Left lung (tissue), 4 donors: ENCODE measurements at regions not wholly inside any gene's neighbourhood (a gene's known extent, or its start where the extent isn't known, plus 50 kb on each side); places are given as distances from the start of the nearest gene placed in this dataset.

Source experiments
- ATAC-seq: fragments of 200-7000 bp; cut with Tn5 transposase; one replicate; pipeline ENCODE4 v1.9.1; 2020; ENCODE audit warnings: moderate library complexity
- DNase-seq, 4 donors: peaks; one replicate each; pipeline ENCODE4 v3.0.0-alpha.2; 2013 to 2020
- H3K27ac ChIP-seq, 2 donors: fragments of 200-600 bp; sonication (generic) in 1 of 2; one replicate each; pipeline versions ENCODE4 v1.5.0 to v1.8.0; 2020 to 2021
- H3K27me3 ChIP-seq, 2 donors: fragments of 200-600 bp; sonication (generic) in 1 of 2; one replicate each; pipeline versions ENCODE4 v1.5.0 to v1.8.0; 2020 to 2021
- H3K36me3 ChIP-seq, 2 donors: fragments of 200-600 bp; sonication (generic) in 1 of 2; one replicate each; pipeline versions ENCODE4 v1.5.0 to v1.8.0; 2020 to 2021
- H3K4me1 ChIP-seq, 2 donors: fragments of 200-600 bp; one replicate each; pipeline ENCODE4 v1.8.0; 2021
- H3K4me3 ChIP-seq, 2 donors: fragments of 200-600 bp; sonication (generic) in 1 of 2; one replicate each; pipeline versions ENCODE4 v1.5.0 to v1.8.0; 2020 to 2021; ENCODE audit warnings: mild to moderate bottlenecking in 1 of 2
- H3K9me3 ChIP-seq, 2 donors: fragments of 200-600 bp; sonication (generic) in 1 of 2; one replicate each; pipeline versions ENCODE4 v1.5.0 to v1.8.0; 2020 to 2021
- intact Hi-C, 2 donors: fragments of 100-400 bp; cut with DNase I; formaldehyde crosslinking; loops; one replicate each; pipeline versions ENCODE4 v1.11.2 to v1.14.2; 2022
- TF ChIP-seq, protein P1 (sequence below), 2 donors: fragments of 200-600 bp; sonication (generic) in 1 of 2; IDR thresholded peaks; one replicate each; pipeline versions ENCODE4 v1.5.0 to v1.8.0; 2021; ENCODE audit warnings: antibody characterized with exemption in 2 of 2
- donor health status: DM: no; HTN: yes; CAD: no.
- donor health status: DM: no; HTN: no; CAD: no.

GRCh38 chrX:10034740-10035260, 67.6 kb downstream of the CLDN34 start:
- TF ChIP-seq, protein P1, sequence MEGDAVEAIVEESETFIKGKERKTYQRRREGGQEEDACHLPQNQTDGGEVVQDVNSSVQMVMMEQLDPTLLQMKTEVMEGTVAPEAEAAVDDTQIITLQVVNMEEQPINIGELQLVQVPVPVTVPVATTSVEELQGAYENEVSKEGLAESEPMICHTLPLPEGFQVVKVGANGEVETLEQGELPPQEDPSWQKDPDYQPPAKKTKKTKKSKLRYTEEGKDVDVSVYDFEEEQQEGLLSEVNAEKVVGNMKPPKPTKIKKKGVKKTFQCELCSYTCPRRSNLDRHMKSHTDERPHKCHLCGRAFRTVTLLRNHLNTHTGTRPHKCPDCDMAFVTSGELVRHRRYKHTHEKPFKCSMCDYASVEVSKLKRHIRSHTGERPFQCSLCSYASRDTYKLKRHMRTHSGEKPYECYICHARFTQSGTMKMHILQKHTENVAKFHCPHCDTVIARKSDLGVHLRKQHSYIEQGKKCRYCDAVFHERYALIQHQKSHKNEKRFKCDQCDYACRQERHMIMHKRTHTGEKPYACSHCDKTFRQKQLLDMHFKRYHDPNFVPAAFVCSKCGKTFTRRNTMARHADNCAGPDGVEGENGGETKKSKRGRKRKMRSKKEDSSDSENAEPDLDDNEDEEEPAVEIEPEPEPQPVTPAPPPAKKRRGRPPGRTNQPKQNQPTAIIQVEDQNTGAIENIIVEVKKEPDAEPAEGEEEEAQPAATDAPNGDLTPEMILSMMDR (IDR thresholded peaks at IDR 0.05), result no peak
- Histone ChIP-seq H3K9me3 (no peaks in the 10 kb centered on the region), H3K27ac (no peak overlapping the region), H3K36me3 (no peaks in the 10 kb centered on the region), H3K4me3 (no peak overlapping the region), H3K27me3 (no peaks in the 10 kb centered on the region), H3K4me1 (peaks cover 0 to 8% of the 10 kb centered on the region in 2 donors)
- ATAC-seq (peak; percentile 55), DNase-seq (no peak)
- intact Hi-C loops, result no loop called here

GRCh38 chrX:10038585-10038984, 71.4 kb downstream of the CLDN34 start:
- Histone ChIP-seq H3K36me3 (no peaks in the 10 kb centered on the region), H3K27me3 (no peaks in the 10 kb centered on the region), H3K4me3 (no peak overlapping the region), H3K27ac (no peak overlapping the region), H3K9me3 (no peaks in the 10 kb centered on the region), H3K4me1 (no peaks in the 10 kb centered on the region)
- DNase-seq (no peak), ATAC-seq (no peak)
- TF ChIP-seq, protein P1 (IDR thresholded peaks at IDR 0.05), result no peak
- intact Hi-C loops, result no loop called here

- TF ChIP-seq, protein P1 (IDR thresholded peaks at IDR 0.05), result no peak
- intact Hi-C loops, result no loop called here
- H3K36me3 ChIP-seq, result no peaks in the 10 kb centered on the region
- no peaks in the 10 kb centered on the region for H3K4me1 ChIP-seq
- H3K27ac ChIP-seq, result no peak overlapping the region
- ATAC-seq (no peak), DNase-seq (no peak)
- no peak overlapping the region for H3K4me3 ChIP-seq
- H3K9me3 ChIP-seq, result no peaks in the 10 kb centered on the region
- no peaks in the 10 kb centered on the region for H3K27me3 ChIP-seq
Measured at GRCh38 chrX:10039821-10040793, 72.9 kb downstream of the CLDN34 start.

DNA sequence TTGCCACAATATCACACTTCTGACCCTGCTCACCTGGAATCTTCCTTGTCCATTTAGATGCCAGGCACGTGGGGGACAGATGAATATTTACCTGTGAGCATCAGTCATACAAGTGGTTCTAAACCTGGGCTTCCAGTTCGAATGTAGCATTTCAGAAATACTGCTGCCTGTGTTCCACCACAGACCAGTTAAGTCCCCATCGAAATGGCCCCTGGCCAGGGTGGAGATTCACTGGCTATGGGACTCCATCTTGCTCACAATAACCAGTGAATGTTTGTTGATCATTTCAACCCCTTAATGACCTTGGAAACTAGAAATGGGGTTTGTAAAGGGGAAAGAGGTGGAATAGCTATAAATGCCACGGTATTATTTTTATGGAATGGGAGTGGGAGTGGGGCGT, 73.8 kb downstream of the CLDN34 start:
- no peak overlapping the region for H3K4me3 ChIP-seq
- H3K36me3 ChIP-seq, result no peaks in the 10 kb centered on the region
- no peak for ATAC-seq
- intact Hi-C loops, result no loop called here
- TF ChIP-seq, protein P1 (IDR thresholded peaks at IDR 0.05), result no peak
- H3K9me3 ChIP-seq, result no peaks in the 10 kb centered on the region
- H3K27me3 ChIP-seq, result no peaks in the 10 kb centered on the region
- no peaks in the 10 kb centered on the region for H3K4me1 ChIP-seq
- no peak overlapping the region for H3K27ac ChIP-seq
- no peak for DNase-seq

- peak; percentile 69 for ATAC-seq
Measured at GRCh38 chrX:10041383-10041782, 74.2 kb downstream of the CLDN34 start.

More at GRCh38 chrX:10041383-10041782, 74.2 kb downstream of the CLDN34 start:
- H3K36me3 ChIP-seq, result no peaks in the 10 kb centered on the region
- H3K27ac ChIP-seq, result no peak overlapping the region
- TF ChIP-seq, protein P1 (IDR thresholded peaks at IDR 0.05), result no peak
- intact Hi-C loops, result no loop called here
- H3K9me3 ChIP-seq, result no peaks in the 10 kb centered on the region
- no peak for DNase-seq
- H3K4me3 ChIP-seq, result no peak overlapping the region
- no peaks in the 10 kb centered on the region for H3K4me1 ChIP-seq
- no peaks in the 10 kb centered on the region for H3K27me3 ChIP-seq
